ENCODE measurements at regions not wholly inside any gene's neighbourhood (a gene's known extent, or its start where the extent isn't known, plus 50 kb on each side); places are given as distances from the start of the nearest gene placed in this dataset.

DNA sequence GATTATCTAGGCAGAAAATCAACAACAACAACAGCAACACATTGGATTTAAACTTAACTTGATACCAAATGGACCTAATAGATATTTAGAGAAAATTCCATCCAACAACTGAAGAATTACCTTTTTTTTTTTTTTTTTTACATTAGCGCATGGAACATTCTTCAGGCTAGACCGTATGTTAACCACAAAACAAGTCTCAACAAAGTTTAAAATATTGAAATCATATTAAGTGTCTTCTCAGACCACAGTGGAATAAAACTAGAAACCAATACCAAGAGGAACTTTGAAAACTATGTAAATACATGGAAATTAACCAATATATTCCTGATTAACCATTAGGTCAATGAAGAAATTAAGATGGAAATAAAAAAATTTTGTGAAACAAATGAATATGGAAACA is 315.8 kb downstream of the CSNK1G3 start:
- no peak for DNase-seq

- DNase-seq: no peak
Observed at GRCh38 chr5:123819833-123820232, 307.9 kb downstream of the CSNK1G3 start.

DNA sequence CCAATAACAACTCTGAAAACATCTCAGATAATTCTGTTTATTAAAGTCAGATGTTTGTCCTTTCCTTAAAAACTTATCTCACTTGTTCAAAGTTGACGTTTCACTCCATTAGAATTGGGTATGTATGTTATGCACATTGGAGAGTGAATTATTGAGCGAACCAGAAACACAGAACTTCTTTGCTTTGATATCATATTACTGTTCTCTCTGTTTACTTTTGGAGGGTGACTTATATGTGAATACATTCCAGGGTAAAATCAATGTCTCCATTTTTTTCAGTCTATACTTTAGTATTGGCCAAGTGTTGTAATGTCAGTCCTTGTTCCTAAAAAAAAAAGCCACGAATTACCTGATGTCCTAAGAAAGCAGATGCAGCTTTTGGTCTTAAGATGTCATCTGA is 307.4 kb downstream of the CSNK1G3 start:
- no peak for DNase-seq

- DNase-seq: no peak
Observed at GRCh38 chr5:123817267-123817666, 305.3 kb downstream of the CSNK1G3 start.

GRCh38 chr5:123814801-123815470 is 303.0 kb downstream of the CSNK1G3 start:
- DNase-seq: no peak

DNA sequence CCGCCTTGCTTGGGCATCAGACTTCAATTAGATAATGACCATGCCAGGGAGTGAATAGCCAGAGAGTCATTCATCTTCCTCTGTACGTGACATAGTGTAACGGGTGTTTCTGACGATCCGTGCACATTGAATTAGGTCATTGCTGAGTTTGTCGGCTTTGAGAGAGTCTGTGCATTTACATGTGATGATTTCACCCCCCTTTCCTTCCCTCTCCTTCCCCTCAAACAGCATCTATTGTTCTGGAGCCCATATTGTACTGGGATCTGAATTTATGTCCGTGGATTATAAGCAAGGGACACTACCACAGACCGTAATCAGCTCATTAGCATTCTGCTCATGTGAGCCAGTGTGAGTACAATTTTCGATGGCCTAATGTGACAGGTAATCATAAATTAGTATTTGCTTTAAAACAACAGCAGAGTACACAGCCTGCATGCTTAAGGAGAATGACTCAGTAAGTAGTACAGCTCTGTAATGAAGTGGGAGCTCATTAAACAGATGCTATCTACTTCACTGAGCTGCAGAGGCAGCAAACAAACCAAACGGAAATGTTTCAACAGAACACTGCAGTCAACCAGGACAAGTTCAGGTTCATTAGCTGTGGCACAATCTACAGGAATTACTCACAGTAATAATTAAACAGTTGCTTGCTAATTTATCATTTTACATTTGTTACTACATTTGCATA is 302.1 kb downstream of the CSNK1G3 start:
- DNase-seq: no peak

GRCh38 chr5:123813264-123813663 is 301.3 kb downstream of the CSNK1G3 start:
- no peak for DNase-seq

GRCh38 chr5:123811831-123812230 is 299.9 kb downstream of the CSNK1G3 start:
- no peak for DNase-seq

DNA sequence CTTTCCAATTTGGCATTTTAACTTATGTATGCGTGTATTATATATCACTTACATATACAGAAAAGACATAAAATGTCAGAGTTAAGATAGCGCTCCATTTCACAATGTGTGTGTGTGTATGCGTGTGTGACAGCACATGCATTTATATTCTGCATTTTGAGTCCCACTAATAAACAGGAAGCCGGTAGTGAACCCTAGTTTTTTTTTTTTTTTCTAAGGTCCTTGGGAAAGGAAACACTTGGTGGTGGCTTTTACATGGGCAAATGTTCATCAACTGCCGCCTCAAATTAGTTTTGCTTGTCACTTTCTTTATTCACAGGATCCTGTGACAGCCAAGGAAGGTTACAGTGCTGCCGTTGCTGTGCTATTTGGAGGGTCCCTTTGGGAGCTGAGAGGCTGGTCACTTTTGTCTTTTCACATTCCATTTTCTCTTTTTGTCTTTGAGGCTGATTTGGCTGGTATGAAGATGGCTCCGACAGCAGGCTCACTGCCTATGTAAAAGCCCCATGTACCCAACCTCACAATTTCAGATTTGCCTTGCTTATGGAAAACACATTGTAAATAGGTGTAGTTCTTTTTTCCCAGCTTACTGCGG is 298.9 kb downstream of the CSNK1G3 start:
- no peak for DNase-seq

- no peak for DNase-seq
Observed at GRCh38 chr5:123810253-123810652, 298.3 kb downstream of the CSNK1G3 start.

GRCh38 chr5:123809594-123810221 is 297.7 kb downstream of the CSNK1G3 start:
- no peak for DNase-seq

- DNase-seq: no peak
Observed at GRCh38 chr5:123808461-123809380, 296.7 kb downstream of the CSNK1G3 start.

DNA sequence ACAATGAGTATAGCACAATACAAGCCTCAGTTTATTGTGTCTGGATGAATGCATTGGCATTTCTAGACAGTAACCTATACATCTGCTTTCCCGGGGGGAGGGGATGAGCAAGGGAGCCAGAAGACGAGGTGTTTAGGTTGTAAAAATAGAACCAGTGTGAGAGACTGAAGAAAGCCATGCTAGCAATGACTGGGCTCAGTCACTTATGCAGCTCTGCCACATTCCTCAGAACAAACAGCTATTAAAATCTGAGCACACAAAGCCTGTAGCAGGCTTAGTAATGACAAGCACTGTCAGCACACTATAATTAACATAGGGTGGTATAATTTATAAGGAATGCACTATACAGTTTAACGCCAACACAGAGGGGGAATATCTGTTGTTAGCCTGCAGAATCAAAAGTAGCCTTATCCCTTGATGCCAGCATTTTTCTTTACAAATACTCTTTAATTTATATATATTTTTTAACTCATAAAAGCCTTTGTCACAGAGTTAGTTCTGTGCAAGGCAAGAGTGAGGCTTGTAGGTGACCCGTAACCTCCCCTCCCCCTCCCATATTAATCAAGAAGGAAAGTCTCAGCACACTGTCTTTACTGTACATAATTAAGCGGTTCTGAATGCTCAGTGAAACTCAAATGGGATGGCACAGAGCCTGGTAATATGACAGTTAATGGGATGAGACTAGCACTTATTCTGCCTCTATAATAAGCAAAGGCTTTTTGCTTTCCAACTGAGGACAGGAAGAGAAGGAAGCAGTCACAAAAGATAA is 295.4 kb downstream of the CSNK1G3 start:
- DNase-seq: no peak

- DNase-seq: no peak
Observed at GRCh38 chr5:123806644-123807043, 294.7 kb downstream of the CSNK1G3 start.

GRCh38 chr5:123805300-123805699 is 293.3 kb downstream of the CSNK1G3 start:
- DNase-seq: no peak

- no peak for DNase-seq
Observed at GRCh38 chr5:123803359-123803758, 291.4 kb downstream of the CSNK1G3 start.

GRCh38 chr5:123802298-123802951 is 290.4 kb downstream of the CSNK1G3 start:
- no peak for DNase-seq

- DNase-seq: no peak
Observed at GRCh38 chr5:123800640-123801039, 288.7 kb downstream of the CSNK1G3 start.

DNA sequence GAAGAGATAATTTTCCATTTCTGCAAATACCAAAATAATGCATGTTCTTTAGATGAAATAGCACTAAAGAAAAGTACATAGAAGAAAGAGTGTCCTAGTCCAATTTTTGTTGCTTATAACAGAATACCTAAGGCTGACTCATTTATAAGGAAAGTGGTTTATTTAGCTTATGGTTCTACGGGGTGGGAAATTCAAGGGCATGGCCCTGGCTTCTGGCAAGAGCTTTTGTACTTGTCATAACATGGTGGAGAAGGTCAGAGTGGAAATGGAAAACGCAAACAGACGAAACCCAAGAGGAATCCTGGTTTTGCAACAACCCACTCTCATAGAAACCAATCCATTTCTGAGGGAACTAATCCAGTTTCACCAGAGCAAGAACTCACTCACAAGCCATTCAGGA is 283.7 kb downstream of the CSNK1G3 start:
- no peak for DNase-seq

DNA sequence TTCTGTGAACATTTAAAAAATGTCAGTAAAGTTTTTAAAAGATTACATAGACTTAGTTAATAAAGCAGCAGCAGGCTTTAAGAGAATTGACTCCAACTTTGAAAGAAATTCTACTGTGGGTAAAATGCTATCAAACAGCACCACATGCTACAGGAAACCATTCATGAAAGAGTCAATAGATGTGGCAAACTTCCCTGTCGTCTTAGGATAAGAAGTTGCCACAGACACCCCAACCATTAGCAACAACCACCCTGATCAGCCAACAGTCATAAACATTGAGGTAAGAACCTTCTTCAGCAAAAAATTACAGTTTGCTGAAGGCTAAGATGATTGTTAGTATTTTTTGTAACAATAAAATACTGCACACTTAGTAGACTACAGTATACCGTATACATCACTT is 278.2 kb downstream of the CSNK1G3 start:
- DNase-seq: no peak

DNA sequence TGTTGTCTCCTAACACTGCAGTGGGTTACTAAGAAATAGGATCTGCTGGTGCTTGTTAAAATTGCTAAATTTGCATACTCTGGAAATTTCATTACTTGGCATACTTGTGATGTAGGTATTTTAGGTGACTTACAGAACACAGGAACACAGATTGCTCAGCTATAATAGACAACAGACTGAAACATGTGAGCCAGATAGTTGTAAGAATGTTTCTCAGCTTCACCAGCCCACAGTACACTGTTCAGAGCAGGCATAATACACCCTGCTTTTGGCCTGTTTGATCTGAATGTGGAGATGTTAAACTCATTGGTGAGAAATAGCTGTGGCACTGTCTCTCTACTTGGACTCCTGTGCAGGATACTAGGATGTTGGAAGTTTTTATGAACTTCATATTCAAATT is 275.7 kb downstream of the CSNK1G3 start:
- no peak for DNase-seq

Data from right forelimb (tissue), 1 donor.